Activated T-cell treated with anti-CD3 and anti-CD28 coated beads for 1 hour (primary cell): ENCODE measurements at regions not wholly inside any gene's neighbourhood (a gene's known extent, or its start where the extent isn't known, plus 50 kb on each side); places are given as distances from the start of the nearest gene placed in this dataset.

Experiments used
- DNase-seq: peaks from one replicate; pipeline ENCODE4 v3.0.0-alpha.2; 2020; ENCODE audit warnings: low read depth

DNA sequence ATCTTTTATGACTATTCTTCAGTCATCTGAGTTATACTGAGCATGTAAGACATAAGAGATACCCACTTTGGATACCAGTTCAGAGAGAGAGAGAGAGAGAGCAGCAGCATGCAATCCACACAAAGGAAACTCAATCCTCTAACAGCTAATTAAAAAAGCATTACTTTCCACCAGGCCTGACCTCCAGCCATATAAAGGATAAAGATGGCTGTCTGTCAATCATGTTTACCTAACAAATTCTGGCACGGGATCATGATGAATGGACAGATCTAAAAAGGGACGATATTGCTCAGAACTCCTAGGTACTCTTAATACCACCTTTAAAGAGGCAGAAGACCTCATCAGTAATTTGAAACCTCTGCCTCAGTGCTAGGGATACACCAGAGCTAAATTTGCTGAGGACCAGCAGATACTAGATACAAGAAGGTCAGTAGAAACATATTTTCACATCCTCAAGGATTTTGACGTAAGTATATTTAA, 159.2 kb downstream of the RPS12 start:
- DNase-seq, result no peak

GRCh38 chr6:132974122-132974521, 159.8 kb downstream of the RPS12 start:
- DNase-seq, result no peak

GRCh38 chr6:132977413-132977812, 163.0 kb downstream of the RPS12 start:
- no peak for DNase-seq

DNA sequence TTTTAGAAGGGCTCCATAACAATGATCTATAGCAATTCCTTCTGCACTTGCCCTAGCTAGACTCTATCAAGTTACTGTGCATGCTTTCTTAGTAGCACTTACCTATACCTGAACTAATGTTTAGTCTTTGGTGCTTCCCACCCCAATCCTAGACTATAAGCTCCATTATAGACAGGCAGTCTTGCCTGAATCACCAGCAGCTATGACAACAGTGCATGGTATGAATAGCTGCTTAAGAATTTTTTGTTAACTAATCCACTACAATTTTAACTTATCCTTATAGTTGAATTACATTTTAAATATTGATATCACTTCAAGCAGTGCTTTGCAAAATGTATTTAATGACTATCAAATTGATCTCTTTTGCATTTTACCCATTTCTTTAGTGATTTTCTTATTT, 164.3 kb downstream of the RPS12 start:
- DNase-seq, result no peak

- DNase-seq, result no peak
Measured at GRCh38 chr6:132993738-132994137, 179.4 kb downstream of the RPS12 start.

DNA sequence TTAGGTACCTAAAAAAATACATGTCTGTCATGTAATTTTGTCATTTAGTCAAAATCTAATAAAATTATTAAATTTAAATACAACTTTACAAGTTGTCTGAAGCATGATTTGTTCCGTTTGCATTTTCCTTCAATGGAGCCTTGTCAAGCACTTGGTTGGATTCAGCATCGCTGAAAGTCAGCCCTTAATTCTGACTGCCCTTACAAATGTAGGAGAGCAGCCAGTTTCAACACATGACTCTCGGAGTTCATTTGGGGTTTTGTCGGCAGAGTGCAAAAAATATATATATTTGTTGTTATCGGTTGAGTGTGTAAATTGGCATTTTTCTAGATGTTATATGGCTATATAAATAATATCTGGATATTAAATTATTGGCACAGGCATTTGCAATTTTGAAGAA, 180.6 kb downstream of the RPS12 start:
- DNase-seq, result no peak

GRCh38 chr6:132995432-132995831, 181.1 kb downstream of the RPS12 start:
- no peak for DNase-seq

DNA sequence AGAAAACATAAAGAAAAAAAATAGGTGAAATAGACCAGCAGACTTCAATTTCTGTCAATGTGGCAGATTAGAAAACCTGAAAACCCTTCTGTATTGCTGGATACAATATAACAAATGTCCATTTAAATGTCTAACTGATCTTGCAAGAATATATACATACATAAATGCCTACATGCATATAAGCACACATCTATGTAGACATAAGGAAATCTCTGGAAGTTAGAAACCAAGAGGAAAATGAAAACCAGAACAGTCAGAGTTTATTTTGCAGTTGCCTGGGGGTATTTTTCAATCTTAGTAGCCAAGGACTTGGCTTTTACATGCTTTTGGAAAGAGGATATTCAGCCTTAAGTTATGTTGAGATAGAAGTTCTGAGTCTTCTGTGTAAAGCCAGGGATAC, 184.0 kb downstream of the RPS12 start:
- no peak for DNase-seq

DNA sequence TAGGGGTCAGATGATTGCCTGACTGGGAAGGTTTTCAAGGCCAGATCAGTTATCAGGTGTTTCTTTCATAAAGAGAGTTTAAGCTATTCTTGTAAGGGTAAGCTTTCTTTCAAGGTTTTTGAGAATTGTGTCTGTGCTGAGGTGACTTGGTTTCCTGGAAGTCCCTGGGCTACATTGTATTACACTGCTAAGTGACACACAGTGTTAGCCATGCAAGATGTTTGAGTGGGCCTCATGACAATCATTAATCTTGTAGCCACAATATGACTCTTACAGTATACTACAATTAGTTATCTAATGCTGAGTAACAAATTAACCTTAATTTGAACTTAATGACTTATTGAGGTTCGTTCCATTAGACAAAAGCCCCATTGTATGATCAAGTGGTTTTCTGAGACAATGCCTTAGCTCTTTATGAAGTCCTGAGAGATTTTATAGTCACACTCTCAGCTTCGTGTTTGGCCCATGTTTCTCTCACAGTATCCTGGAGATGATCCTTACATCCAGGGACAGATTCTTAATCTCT, 186.7 kb downstream of the RPS12 start:
- no peak for DNase-seq

DNA sequence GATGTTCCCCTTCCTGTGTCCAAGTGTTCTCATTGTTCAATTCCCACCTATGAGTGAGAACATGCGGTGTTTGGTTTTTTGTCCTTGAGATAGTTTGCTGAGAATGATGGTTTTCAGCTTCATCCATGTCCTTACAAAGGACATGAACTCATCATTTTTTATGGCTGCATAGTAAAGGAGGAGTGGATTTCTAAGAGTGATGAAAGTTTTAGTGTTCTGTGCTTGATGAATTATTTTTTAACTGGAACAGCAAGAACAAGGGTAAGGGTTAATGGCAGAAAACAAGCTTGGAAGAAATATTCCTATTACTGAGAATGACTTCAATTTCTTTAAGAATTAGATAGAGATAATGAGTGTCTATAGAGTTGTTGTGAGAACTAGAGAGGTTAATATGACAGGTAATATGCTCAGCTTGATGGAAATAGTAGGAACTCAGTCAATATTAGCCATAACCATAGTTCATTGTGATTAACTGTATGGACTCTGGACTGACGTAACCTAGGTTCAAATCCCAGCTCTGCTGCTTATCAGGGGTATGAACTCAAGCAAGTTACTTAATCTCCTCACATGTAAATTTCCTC, 190.0 kb downstream of the RPS12 start:
- no peak for DNase-seq

GRCh38 chr6:133012774-133013173, 198.4 kb downstream of the RPS12 start:
- no peak for DNase-seq

DNA sequence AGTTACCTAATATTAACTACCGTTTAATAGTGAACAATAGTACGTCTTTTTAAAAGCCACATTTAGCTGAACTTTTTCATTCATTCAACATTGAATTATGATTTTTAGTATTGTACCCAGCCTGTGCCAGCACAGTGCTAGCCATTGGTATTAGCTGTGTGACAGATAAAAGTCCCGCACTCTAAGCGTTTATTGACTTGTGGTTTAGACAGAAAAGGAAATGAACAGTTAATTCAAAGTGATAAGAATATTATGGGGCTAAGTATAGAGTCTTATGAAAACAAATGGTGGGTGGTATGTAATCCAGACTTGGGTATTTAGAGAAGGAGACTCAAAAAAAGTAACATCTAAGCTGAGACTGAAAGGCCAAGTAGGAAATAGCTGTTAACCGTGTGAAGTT, 202.3 kb downstream of the RPS12 start:
- DNase-seq, result no peak

DNA sequence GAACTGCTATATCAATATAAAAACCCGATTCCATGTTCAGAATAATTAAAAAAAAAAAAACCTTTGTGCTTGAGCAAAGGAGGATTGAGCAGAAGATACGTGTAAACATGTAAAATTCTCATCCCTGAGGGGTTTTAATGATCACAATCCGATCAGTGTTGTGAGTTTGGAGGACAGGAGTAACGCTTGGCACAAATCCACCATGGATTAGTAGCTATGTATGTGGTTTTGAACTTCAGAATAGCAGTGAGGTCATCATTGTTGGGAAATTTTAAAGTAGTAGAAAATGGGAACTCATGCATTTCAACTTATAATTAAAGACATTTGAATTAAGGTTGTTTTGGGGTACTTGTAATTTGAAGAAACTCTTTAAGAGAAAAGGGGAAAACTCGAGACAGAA, 203.2 kb downstream of the RPS12 start:
- DNase-seq, result no peak

GRCh38 chr6:133026705-133027104, 212.3 kb downstream of the RPS12 start:
- DNase-seq, result no peak

DNA sequence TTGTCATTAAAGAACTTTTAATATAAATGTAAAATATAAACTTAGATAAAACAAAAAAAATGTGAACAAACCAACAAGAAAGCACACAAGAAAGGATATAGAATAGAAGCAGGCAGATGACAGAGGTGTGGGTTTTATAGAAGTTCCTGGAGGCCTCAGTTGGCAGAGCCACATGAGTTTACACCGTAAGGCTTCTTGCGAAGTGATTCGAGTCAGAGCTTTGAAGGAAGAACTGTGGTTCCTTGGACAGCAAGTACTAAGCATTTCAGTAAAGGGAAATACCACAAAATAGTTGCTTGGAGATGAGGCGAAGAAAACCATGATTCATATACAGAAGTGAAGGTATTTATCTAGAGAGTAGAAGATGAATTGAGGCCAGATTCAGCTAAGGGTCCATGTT, 207.9 kb upstream of the EYA4 start:
- no peak for DNase-seq

DNA sequence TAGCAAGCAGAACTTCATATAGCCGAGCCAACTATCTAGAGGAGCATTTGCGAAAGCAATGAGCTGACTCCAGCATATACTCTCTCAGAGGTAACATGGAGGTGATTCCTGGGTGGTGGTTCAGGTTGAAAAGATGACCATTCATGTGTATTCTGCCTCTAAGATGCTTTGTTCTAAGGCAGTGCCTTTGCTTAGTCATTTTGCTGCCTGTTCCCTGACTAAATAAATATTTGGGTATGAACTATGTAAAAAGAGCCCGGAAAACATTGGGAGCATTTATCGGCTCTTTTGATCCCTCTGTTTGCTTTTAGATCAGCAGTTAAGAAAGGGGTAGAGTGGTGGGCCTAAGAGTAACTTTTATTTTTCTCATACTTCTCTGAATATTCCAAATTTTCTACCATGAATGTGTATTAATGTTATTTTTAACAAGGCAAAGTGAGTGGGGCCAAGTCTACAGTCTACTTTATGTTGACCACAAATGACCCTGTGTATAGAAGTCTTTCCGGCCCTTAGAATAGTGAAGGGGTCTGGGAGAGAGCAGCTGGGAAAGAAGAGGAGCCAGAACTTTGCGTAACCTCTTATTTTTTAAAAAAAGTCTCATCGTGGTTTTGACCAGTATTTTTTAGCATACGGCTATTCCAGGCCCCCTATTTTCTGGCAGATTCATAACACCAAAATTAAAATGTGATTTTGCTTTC, 206.5 kb upstream of the EYA4 start:
- no peak for DNase-seq

DNA sequence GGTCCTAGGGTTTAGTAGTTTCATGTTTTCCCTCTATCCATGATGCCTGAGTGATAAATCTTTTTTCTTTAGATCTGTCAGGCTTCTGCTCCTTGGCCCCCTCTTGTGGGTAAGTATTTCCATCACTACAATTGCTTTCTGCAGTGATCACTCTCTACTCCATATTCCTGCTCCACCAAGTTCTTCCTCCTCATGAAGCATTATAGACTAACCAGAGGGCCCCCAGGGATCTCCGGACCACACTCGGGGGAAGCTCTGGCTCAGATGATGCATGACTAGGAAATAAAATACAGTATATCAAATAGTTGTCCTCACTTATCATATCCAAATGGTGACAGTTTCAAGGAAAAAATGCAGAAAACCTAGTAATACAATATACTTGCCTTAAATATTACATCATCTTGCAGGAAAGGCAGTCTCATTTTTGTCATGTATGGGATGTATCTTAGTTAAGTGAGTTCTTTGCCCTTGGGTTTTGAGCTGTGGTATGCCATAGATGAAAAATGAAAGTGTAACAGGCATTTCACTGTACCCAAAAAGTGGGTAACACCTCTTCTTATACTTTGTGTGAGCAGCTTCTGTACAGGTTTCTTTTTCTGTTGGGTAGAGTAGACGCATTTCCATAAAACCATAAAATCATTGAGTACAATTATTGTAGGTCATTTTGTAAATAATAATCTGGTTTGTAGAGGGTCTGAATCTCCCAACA, 200.9 kb upstream of the EYA4 start:
- DNase-seq, result no peak

DNA sequence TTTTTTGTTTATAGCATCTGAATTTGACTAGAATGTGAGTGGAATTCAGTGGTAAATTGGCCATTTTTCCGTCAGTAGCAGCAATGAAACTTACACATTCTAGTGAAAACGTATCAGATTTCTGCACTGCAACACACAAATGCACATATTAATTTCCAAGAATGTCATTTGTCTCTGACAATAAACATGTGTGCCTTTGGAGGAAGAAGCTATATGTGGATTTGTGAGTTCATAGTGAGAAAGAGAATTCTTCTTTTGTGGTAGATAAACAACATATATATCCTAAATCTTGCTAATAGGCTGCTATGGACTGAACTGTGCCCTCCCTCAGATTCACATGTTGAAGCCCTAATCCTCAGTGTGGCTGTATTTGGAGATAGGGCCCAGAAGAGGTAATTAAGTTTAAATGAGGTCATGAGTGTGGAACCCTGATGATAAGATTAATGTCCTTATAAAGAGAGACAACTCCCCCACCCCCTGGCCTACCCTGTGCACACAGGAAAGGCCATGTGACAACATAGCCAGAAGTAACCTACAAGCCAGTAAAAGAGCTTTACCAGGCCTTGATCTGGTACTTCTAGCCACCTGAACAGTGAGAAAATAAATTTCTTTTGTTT, 200.2 kb upstream of the EYA4 start:
- DNase-seq, result no peak

GRCh38 chr6:133042550-133043120, 198.5 kb upstream of the EYA4 start:
- DNase-seq, result no peak

DNA sequence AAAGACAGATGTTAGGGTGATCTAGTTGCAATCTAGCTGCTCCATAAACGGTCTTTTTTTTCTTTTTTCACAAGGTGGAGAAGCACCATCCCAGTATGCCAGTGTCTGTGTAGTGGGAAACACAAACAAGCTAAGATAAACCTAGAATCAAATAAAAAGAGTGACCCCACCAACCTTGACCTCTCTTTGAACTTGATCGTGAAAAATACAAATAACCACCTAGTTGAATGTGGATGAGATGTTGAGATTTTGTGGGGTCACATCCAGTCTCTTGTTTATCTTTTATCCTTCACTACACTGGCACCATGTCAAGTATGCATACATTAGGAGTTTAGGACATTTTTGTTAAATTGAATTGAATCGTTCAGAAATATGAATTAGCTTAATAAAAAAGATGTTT, 194.6 kb upstream of the EYA4 start:
- no peak for DNase-seq

DNA sequence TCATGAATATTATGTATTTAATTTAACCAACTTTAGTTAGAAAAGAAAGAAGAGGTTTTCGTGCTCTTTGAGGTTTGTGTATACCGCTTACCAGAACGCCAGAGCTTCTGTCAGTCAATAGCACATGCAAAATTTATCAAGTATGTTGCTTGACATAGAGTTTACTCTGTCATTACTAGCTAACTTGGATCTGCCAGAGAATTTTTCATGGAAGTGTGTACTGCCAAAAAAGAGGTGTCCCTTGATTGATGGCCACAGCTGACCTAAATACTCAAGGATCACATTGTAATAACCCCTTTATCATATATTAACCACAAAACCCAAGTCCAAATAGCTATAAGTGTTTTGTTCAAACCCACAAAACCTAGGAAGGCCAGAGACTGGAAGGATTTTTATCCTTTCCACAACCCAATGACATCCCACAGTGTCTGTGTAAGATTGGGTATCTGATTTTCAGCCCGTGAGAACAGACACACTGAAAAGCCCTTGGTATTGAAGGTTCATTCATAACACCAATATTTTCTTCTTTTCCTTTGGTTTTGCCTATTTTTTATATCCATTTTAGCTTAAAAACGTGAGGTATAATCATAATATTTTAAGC, 194.0 kb upstream of the EYA4 start:
- no peak for DNase-seq

DNA sequence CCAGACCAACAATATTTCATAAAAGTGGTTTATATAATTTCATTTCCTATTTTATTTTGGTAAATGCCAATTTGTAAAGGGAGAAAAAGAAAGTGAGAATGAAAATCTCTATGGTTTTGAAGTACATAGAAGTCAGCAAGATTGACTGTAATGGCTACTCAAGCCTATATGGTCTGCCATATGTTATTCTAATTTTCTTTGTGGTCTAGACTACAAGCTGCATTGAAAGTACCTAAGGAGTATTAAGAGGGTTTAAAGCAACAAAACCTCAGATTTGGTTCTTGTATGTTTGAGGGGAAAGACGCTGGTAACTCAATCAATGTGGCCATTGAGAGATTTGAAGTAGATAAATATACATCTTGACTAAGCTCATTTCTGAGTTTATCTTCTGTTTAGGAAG, 193.5 kb upstream of the EYA4 start:
- no peak for DNase-seq
